ENCODE measurements at regions not wholly inside any gene's neighbourhood (a gene's known extent, or its start where the extent isn't known, plus 50 kb on each side); places are given as distances from the start of the nearest gene placed in this dataset.

- DNase-seq (ENCODE audit: low spot score in 2 of 2) (no peak), FAIRE-seq (no peak)
Measured at GRCh38 chr7:46178661-46179060, 257.6 kb upstream of the IGFBP3 start.

GRCh38 chr7:46177821-46178220, 256.7 kb upstream of the IGFBP3 start:
- FAIRE-seq: no peak
- DNase-seq (ENCODE audit: low spot score in 2 of 2): no peak

- no peak for FAIRE-seq
- no peak for DNase-seq (ENCODE audit: low spot score in 2 of 2)
Measured at GRCh38 chr7:46175221-46175620, 254.1 kb upstream of the IGFBP3 start.

- no peak for DNase-seq (ENCODE audit: low spot score in 2 of 2)
- no peak for FAIRE-seq
Measured at GRCh38 chr7:46174196-46174580, 253.1 kb upstream of the IGFBP3 start.

- FAIRE-seq: no peak
- DNase-seq (ENCODE audit: low spot score in 2 of 2): no peak
Measured at GRCh38 chr7:46173476-46174195, 252.6 kb upstream of the IGFBP3 start.

GRCh38 chr7:46170792-46171191, 249.7 kb upstream of the IGFBP3 start:
- FAIRE-seq (no peak), DNase-seq (ENCODE audit: low spot score in 2 of 2) (no peak)

- FAIRE-seq (no peak), DNase-seq (ENCODE audit: low spot score in 2 of 2) (no peak)
Measured at GRCh38 chr7:46170021-46170420, 248.9 kb upstream of the IGFBP3 start.

GRCh38 chr7:46169384-46169755, 248.3 kb upstream of the IGFBP3 start:
- no peak for DNase-seq (ENCODE audit: low spot score in 2 of 2)
- no peak for FAIRE-seq

GRCh38 chr7:46168671-46169383, 247.8 kb upstream of the IGFBP3 start:
- DNase-seq (ENCODE audit: low spot score in 2 of 2) (no peak), FAIRE-seq (no peak)

- DNase-seq (ENCODE audit: low spot score in 2 of 2) (no peak), FAIRE-seq (no peak)
Measured at GRCh38 chr7:46168231-46168630, 247.2 kb upstream of the IGFBP3 start.

GRCh38 chr7:46165276-46165675, 244.2 kb upstream of the IGFBP3 start:
- no peak for FAIRE-seq
- DNase-seq (ENCODE audit: low spot score in 2 of 2): no peak

GRCh38 chr7:46164629-46165028, 243.6 kb upstream of the IGFBP3 start:
- no peak for DNase-seq (ENCODE audit: low spot score in 2 of 2)
- FAIRE-seq: no peak

- no peak for DNase-seq (ENCODE audit: low spot score in 2 of 2)
- FAIRE-seq: no peak
Measured at GRCh38 chr7:46163246-46163645, 242.2 kb upstream of the IGFBP3 start.

GRCh38 chr7:46162609-46163008, 241.5 kb upstream of the IGFBP3 start:
- DNase-seq (ENCODE audit: low spot score in 2 of 2) (no peak), FAIRE-seq (no peak)

GRCh38 chr7:46160861-46161260, 239.8 kb upstream of the IGFBP3 start:
- no peak for FAIRE-seq
- DNase-seq (ENCODE audit: low spot score in 2 of 2): no peak

- DNase-seq (ENCODE audit: low spot score in 2 of 2) (no peak), FAIRE-seq (no peak)
Measured at GRCh38 chr7:46157931-46158330, 236.9 kb upstream of the IGFBP3 start.

- FAIRE-seq (no peak), DNase-seq (ENCODE audit: low spot score in 2 of 2) (no peak)
Measured at GRCh38 chr7:46157404-46157803, 236.3 kb upstream of the IGFBP3 start.

GRCh38 chr7:46156853-46157252, 235.8 kb upstream of the IGFBP3 start:
- FAIRE-seq (no peak), DNase-seq (ENCODE audit: low spot score in 2 of 2) (no peak)

- FAIRE-seq (no peak), DNase-seq (ENCODE audit: low spot score in 2 of 2) (no peak)
Measured at GRCh38 chr7:46156086-46156485, 235.0 kb upstream of the IGFBP3 start.

GRCh38 chr7:46155367-46155766, 234.3 kb upstream of the IGFBP3 start:
- FAIRE-seq: no peak
- DNase-seq (ENCODE audit: low spot score in 2 of 2): no peak

GRCh38 chr7:46153951-46154787, 233.1 kb upstream of the IGFBP3 start:
- no peak for DNase-seq (ENCODE audit: low spot score in 2 of 2)
- no peak for FAIRE-seq

GRCh38 chr7:46153583-46153950, 232.5 kb upstream of the IGFBP3 start:
- FAIRE-seq (no peak), DNase-seq (ENCODE audit: low spot score in 2 of 2) (no peak)

Measured in frontal cortex (tissue), 3 donors.